ENCODE measurements at regions not wholly inside any gene's neighbourhood (a gene's known extent, or its start where the extent isn't known, plus 50 kb on each side); places are given as distances from the start of the nearest gene placed in this dataset.
"Not testable (repeated sequence)": the region's sequence is repeated elsewhere in the genome, so short reads cannot be mapped to it uniquely, and the experiment has no call there.

GRCh38 chr22:48060266-48060665, 1297.8 kb downstream of the TBC1D22A start:
- FAIRE-seq = no peak
- DNase-seq (ENCODE audit: low spot score) = no peak

GRCh38 chr22:48059521-48059920, 1297.1 kb downstream of the TBC1D22A start:
- not testable (repeated sequence) for DNase-seq (ENCODE audit: low spot score); FAIRE-seq

- DNase-seq (ENCODE audit: low spot score) (no peak), FAIRE-seq (no peak)
Observed at GRCh38 chr22:48057116-48057835, 1294.8 kb downstream of the TBC1D22A start.

- peak; percentile 69 for DNase-seq (ENCODE audit: low spot score)
- no peak for FAIRE-seq
Observed at GRCh38 chr22:48055827-48056226, 1293.4 kb downstream of the TBC1D22A start.

- FAIRE-seq = peak; percentile 97
- no peak for DNase-seq (ENCODE audit: low spot score)
Observed at GRCh38 chr22:48055185-48055584, 1292.7 kb downstream of the TBC1D22A start.

GRCh38 chr22:48054596-48054995, 1292.1 kb downstream of the TBC1D22A start:
- FAIRE-seq = no peak
- DNase-seq (ENCODE audit: low spot score) = no peak

GRCh38 chr22:48053973-48054372, 1291.5 kb downstream of the TBC1D22A start:
- no peak for DNase-seq (ENCODE audit: low spot score)
- no peak for FAIRE-seq

- DNase-seq (ENCODE audit: low spot score) (no peak), FAIRE-seq (no peak)
Observed at GRCh38 chr22:48053486-48053885, 1291.0 kb downstream of the TBC1D22A start.

- DNase-seq (ENCODE audit: low spot score) (no peak), FAIRE-seq (no peak)
Observed at GRCh38 chr22:48052621-48052890, 1290.1 kb downstream of the TBC1D22A start.

- DNase-seq (ENCODE audit: low spot score) = no peak
- no peak for FAIRE-seq
Observed at GRCh38 chr22:48051796-48052620, 1289.6 kb downstream of the TBC1D22A start.

GRCh38 chr22:48050836-48051235, 1288.4 kb downstream of the TBC1D22A start:
- DNase-seq (ENCODE audit: low spot score) (no peak), FAIRE-seq (no peak)

- FAIRE-seq = no peak
- no peak for DNase-seq (ENCODE audit: low spot score)
Observed at GRCh38 chr22:48049116-48049515, 1286.7 kb downstream of the TBC1D22A start.

- DNase-seq (ENCODE audit: low spot score) = no peak
- no peak for FAIRE-seq
Observed at GRCh38 chr22:48047722-48048500, 1285.5 kb downstream of the TBC1D22A start.

GRCh38 chr22:48045369-48045768, 1282.9 kb downstream of the TBC1D22A start:
- FAIRE-seq = no peak
- no peak for DNase-seq (ENCODE audit: low spot score)

- no peak for FAIRE-seq
Observed at GRCh38 chr22:48044487-48045060, 1282.1 kb downstream of the TBC1D22A start.

GRCh38 chr22:48043581-48043980, 1281.1 kb downstream of the TBC1D22A start:
- no peak for FAIRE-seq
- no peak for DNase-seq (ENCODE audit: low spot score)

More at GRCh38 chr22:48044487-48045060, 1282.1 kb downstream of the TBC1D22A start:
- DNase-seq (ENCODE audit: low spot score) = no peak

- FAIRE-seq = peak; percentile 99
- DNase-seq (ENCODE audit: low spot score) = no peak
Observed at GRCh38 chr22:48042621-48043395, 1280.4 kb downstream of the TBC1D22A start.

GRCh38 chr22:48039326-48039725, 1276.9 kb downstream of the TBC1D22A start:
- FAIRE-seq = no peak
- DNase-seq (ENCODE audit: low spot score) = no peak

- FAIRE-seq = no peak
Observed at GRCh38 chr22:48037618-48038017, 1275.2 kb downstream of the TBC1D22A start.

GRCh38 chr22:48035897-48036296, 1273.4 kb downstream of the TBC1D22A start:
- DNase-seq (ENCODE audit: low spot score) = no peak

More at GRCh38 chr22:48037618-48038017, 1275.2 kb downstream of the TBC1D22A start:
- DNase-seq (ENCODE audit: low spot score) = no peak

GRCh38 chr22:48031589-48031988, 1269.1 kb downstream of the TBC1D22A start:
- no peak for DNase-seq (ENCODE audit: low spot score)
- FAIRE-seq = no peak

More at GRCh38 chr22:48035897-48036296, 1273.4 kb downstream of the TBC1D22A start:
- FAIRE-seq = no peak
